MM.1S (cell line): ENCODE measurements at regions not wholly inside any gene's neighbourhood (a gene's known extent, or its start where the extent isn't known, plus 50 kb on each side); places are given as distances from the start of the nearest gene placed in this dataset.

Experiments
- DNase-seq: peaks from one replicate; pipeline ENCODE4 v3.0.0-alpha.2; 2015
- H2AFZ ChIP-seq: fragments of 300-600 bp; sonication (generic); 2 replicates; pipeline ENCODE4 v1.6.0; 2016; ENCODE audit warnings: antibody characterized with exemption, low read length
- H3F3A ChIP-seq: fragments of 300-600 bp; sonication (generic); 2 replicates; pipeline ENCODE4 v1.6.1; 2016; ENCODE audit warnings: mild to moderate bottlenecking, antibody characterized with exemption, low read length, moderate library complexity, mixed read lengths; ENCODE audit not compliant: insufficient read depth
- H3K27ac ChIP-seq: fragments of 300-600 bp; sonication (generic); 2 replicates; pipeline ENCODE4 v1.5.1; 2016; ENCODE audit warnings: mild to moderate bottlenecking, low read length
- H3K27me3 ChIP-seq: fragments of 300-600 bp; sonication (generic); replicated peaks from 2 replicates; pipeline ENCODE4 v1.6.0; 2016; ENCODE audit warnings: low read length; ENCODE audit not compliant: insufficient read depth
- H3K36me3 ChIP-seq: fragments of 300-600 bp; sonication (generic); replicated peaks from 2 replicates; pipeline ENCODE4 v1.6.1; 2016; ENCODE audit warnings: mild to moderate bottlenecking, low read length, mixed read lengths; ENCODE audit not compliant: insufficient read depth
- H3K4me1 ChIP-seq: fragments of 300-600 bp; sonication (generic); 2 replicates; pipeline ENCODE4 v1.6.1; 2016; ENCODE audit warnings: low read length, mixed read lengths
- H3K4me2 ChIP-seq: fragments of 300-600 bp; sonication (generic); 2 replicates; pipeline ENCODE4 v1.6.0; 2016; ENCODE audit warnings: low read depth, low read length
- H3K4me3 ChIP-seq: fragments of 300-600 bp; sonication (generic); 2 replicates; pipeline ENCODE4 v1.5.1; 2016; ENCODE audit warnings: low read length, mixed read lengths
- H3K79me2 ChIP-seq: fragments of 300-600 bp; sonication (generic); 2 replicates; pipeline ENCODE4 v1.6.1; 2016; ENCODE audit warnings: mixed run types, low read length, mixed read lengths
- H3K9ac ChIP-seq: fragments of 300-600 bp; sonication (generic); 2 replicates; pipeline ENCODE4 v1.6.1; 2016; ENCODE audit warnings: low read length, mixed read lengths
- H3K9me2 ChIP-seq: fragments of 300-600 bp; sonication (generic); replicated peaks from 2 replicates; pipeline ENCODE4 v1.6.1; 2016; ENCODE audit warnings: mild to moderate bottlenecking, low read length, mixed read lengths; ENCODE audit not compliant: insufficient read depth
- H3K9me3 ChIP-seq: fragments of 300-600 bp; sonication (generic); replicated peaks from 2 replicates; pipeline ENCODE4 v1.6.1; 2016; ENCODE audit warnings: mild to moderate bottlenecking, low read length, mixed read lengths; ENCODE audit not compliant: insufficient read depth
- H4K20me1 ChIP-seq: fragments of 300-600 bp; sonication (generic); 2 replicates; pipeline ENCODE4 v1.6.1; 2016; ENCODE audit warnings: mild to moderate bottlenecking, low read length, moderate library complexity, mixed read lengths; ENCODE audit not compliant: insufficient read depth
- CTCF ChIP-seq: fragments of 300-600 bp; sonication (generic); IDR thresholded peaks from 2 replicates; pipeline ENCODE4 v1.5.1; 2016; ENCODE audit warnings: antibody characterized with exemption, low read length, mixed read lengths
- EZH2 ChIP-seq: fragments of 300-600 bp; sonication (generic); optimal IDR thresholded peaks from 2 replicates; pipeline ENCODE3; 2017; ENCODE audit warnings: low read depth, mild to moderate bottlenecking, antibody characterized with exemption, low read length, mixed read lengths
- EZH2phosphoT487 ChIP-seq: fragments of 300-600 bp; sonication (generic); IDR thresholded peaks from 2 replicates; pipeline ENCODE4 v1.6.1; 2018; ENCODE audit warnings: antibody characterized with exemption, low read length

GRCh38 chr11:106456647-106457046, 379.2 kb downstream of the AASDHPPT start:
- H3K79me2 ChIP-seq, result no peaks in the 10 kb centered on the region
- no peaks in the 10 kb centered on the region for H3K36me3 ChIP-seq
- no peak overlapping the region for H3K4me3 ChIP-seq
- H4K20me1 ChIP-seq, result no peaks in the 10 kb centered on the region
- H2AFZ ChIP-seq, result no peak overlapping the region
- no peak for TF ChIP-seq CTCF
- no peaks in the 10 kb centered on the region for H3K4me1 ChIP-seq
- no peak overlapping the region for H3K27ac ChIP-seq
- DNase-seq, result no peak
- no peaks in the 10 kb centered on the region for H3K9me2 ChIP-seq
- H3K4me2 ChIP-seq, result no peak overlapping the region
- no peaks in the 10 kb centered on the region for H3K27me3 ChIP-seq
- H3F3A ChIP-seq, result no peaks in the 10 kb centered on the region
- H3K9ac ChIP-seq, result no peak overlapping the region
- no peaks in the 10 kb centered on the region for H3K9me3 ChIP-seq

- TF ChIP-seq EZH2phosphoT487 (no peak), CTCF (no peak), EZH2 (no peak)
- no peak for DNase-seq
- no peaks in the 10 kb centered on the region for H3K9me2 ChIP-seq
Measured at GRCh38 chr11:106457727-106458126, 380.3 kb downstream of the AASDHPPT start.

GRCh38 chr11:106459135-106459534, 381.7 kb downstream of the AASDHPPT start:
- no peaks in the 10 kb centered on the region for H3K27me3 ChIP-seq
- DNase-seq, result no peak
- H3K4me1 ChIP-seq, result no peaks in the 10 kb centered on the region
- no peak overlapping the region for H3K27ac ChIP-seq
- no peak overlapping the region for H3K4me2 ChIP-seq
- H3K9ac ChIP-seq, result no peak overlapping the region
- no peaks in the 10 kb centered on the region for H3K9me2 ChIP-seq
- H3K79me2 ChIP-seq, result no peaks in the 10 kb centered on the region
- H2AFZ ChIP-seq, result no peak overlapping the region
- H3F3A ChIP-seq, result no peaks in the 10 kb centered on the region
- no peaks in the 10 kb centered on the region for H4K20me1 ChIP-seq
- no peak overlapping the region for H3K4me3 ChIP-seq
- H3K9me3 ChIP-seq, result no peaks in the 10 kb centered on the region
- TF ChIP-seq EZH2 (no peak), CTCF (no peak), EZH2phosphoT487 (no peak)
- no peaks in the 10 kb centered on the region for H3K36me3 ChIP-seq

More at GRCh38 chr11:106457727-106458126, 380.3 kb downstream of the AASDHPPT start:
- Histone ChIP-seq H3K4me3 (no peak overlapping the region), H3K36me3 (no peaks in the 10 kb centered on the region), H4K20me1 (no peaks in the 10 kb centered on the region), H3K27me3 (no peaks in the 10 kb centered on the region), H3K9me3 (no peaks in the 10 kb centered on the region), H3K4me1 (no peaks in the 10 kb centered on the region), H3F3A (no peaks in the 10 kb centered on the region), H3K27ac (no peak overlapping the region), H3K9ac (no peak overlapping the region), H3K79me2 (no peaks in the 10 kb centered on the region), H3K4me2 (no peak overlapping the region), H2AFZ (no peak overlapping the region)
